PC-3 (cell line): ENCODE measurements at regions not wholly inside any gene's neighbourhood (a gene's known extent, or its start where the extent isn't known, plus 50 kb on each side); places are given as distances from the start of the nearest gene placed in this dataset.

Source experiments
- ATAC-seq: fragments of 200-7000 bp; cut with Tn5 transposase; 2 replicates; pipeline ENCODE4 v1.9.1; 2020; ENCODE audit warnings: mild to moderate bottlenecking, moderate library complexity
- BruUV-seq: library from RNA; stranded (reverse); fragments of 400-500 nt; replicated peaks from 2 replicates; lab custom pipeline; 2021; lab: Mats Ljungman, UMichigan
- CTCF ChIA-PET: fragments of 300-600 bp; sonication (Branson Sonifier 250); formaldehyde crosslinking; loops from one replicate; lab custom pipeline; 2022; ENCODE audit warnings: antibody characterized with exemption; lab: Charles Lee
- POLR2A ChIA-PET: fragments of 300-600 bp; sonication (Branson Sonifier 250); formaldehyde crosslinking; loops from one replicate; lab custom pipeline; 2022; ENCODE audit warnings: antibody characterized with exemption; ENCODE audit not compliant: unreplicated experiment; lab: Charles Lee
- DNase-seq: peaks from one replicate; pipeline ENCODE4 v3.0.0-alpha.2; 2015
- H2AFZ ChIP-seq: fragments of 300-600 bp; sonication (generic); 2 replicates; pipeline ENCODE4 v1.6.0; 2016; ENCODE audit warnings: antibody characterized with exemption, low read length
- H3F3A ChIP-seq: fragments of 300-600 bp; sonication (generic); one replicate; pipeline ENCODE4 v1.6.0; 2017; ENCODE audit warnings: antibody characterized with exemption, low read length, control low read depth, mild to moderate bottlenecking; ENCODE audit not compliant: unreplicated experiment
- H3K27ac ChIP-seq: fragments of 300-600 bp; sonication (generic); 2 replicates; pipeline ENCODE4 v1.5.1; 2016; ENCODE audit warnings: mild to moderate bottlenecking, low read length
- H3K27me3 ChIP-seq: fragments of 300-600 bp; sonication (generic); 2 replicates; pipeline ENCODE4 v1.6.1; 2016; ENCODE audit warnings: low read length, mixed read lengths
- H3K36me3 ChIP-seq: fragments of 300-600 bp; sonication (generic); 2 replicates; pipeline ENCODE4 v1.6.1; 2016; ENCODE audit warnings: low read depth, mixed run types, low read length, mixed read lengths
- H3K4me1 ChIP-seq: fragments of 300-600 bp; sonication (generic); 2 replicates; pipeline ENCODE4 v1.5.1; 2016; ENCODE audit warnings: low read length; ENCODE audit not compliant: insufficient read depth
- H3K4me2 ChIP-seq: fragments of 300-600 bp; sonication (generic); 2 replicates; pipeline ENCODE4 v1.6.0; 2016; ENCODE audit warnings: low read length
- H3K4me3 ChIP-seq: fragments of 300-600 bp; sonication (generic); 2 replicates; pipeline ENCODE4 v1.5.1; 2016; ENCODE audit warnings: mild to moderate bottlenecking, low read length, mixed read lengths
- H3K79me2 ChIP-seq: fragments of 300-600 bp; sonication (generic); 2 replicates; pipeline ENCODE4 v1.6.1; 2017; ENCODE audit warnings: low read length, mixed read lengths
- H3K9ac ChIP-seq: fragments of 300-600 bp; sonication (generic); 2 replicates; pipeline ENCODE4 v1.6.0; 2016; ENCODE audit warnings: mild to moderate bottlenecking, low read length
- H3K9me2 ChIP-seq: fragments of 300-600 bp; sonication (generic); replicated peaks from 2 replicates; pipeline ENCODE4 v1.6.1; 2016; ENCODE audit warnings: mixed run types, low read length, mixed read lengths
- H3K9me3 ChIP-seq: fragments of 300-600 bp; sonication (generic); 2 replicates; pipeline ENCODE4 v1.6.1; 2016; ENCODE audit warnings: low read length, mixed read lengths
- H4K20me1 ChIP-seq: fragments of 300-600 bp; sonication (generic); 2 replicates; pipeline ENCODE4 v1.6.1; 2016; ENCODE audit warnings: low read length, mixed read lengths
- CTCF ChIP-seq: fragments of 300-600 bp; sonication (generic); conservative IDR thresholded peaks from 2 replicates; pipeline ENCODE4 v1.5.1; 2017; ENCODE audit warnings: antibody characterized with exemption, low read depth, mild to moderate bottlenecking, low read length
- EZH2 ChIP-seq: fragments of 300-600 bp; sonication (generic); IDR thresholded peaks from one replicate; pipeline ENCODE4 v1.6.1; 2017; ENCODE audit warnings: antibody characterized with exemption, mild to moderate bottlenecking, low read length; ENCODE audit not compliant: unreplicated experiment
- EZH2phosphoT487 ChIP-seq: fragments of 300-600 bp; sonication (generic); IDR thresholded peaks from 2 replicates; pipeline ENCODE4 v1.6.1; 2018; ENCODE audit warnings: mild to moderate bottlenecking, antibody characterized with exemption, low read length, borderline replicate concordance
- intact Hi-C: fragments of 100-400 bp; cut with micrococcal nuclease; formaldehyde crosslinking; loops from 2 replicates; pipeline ENCODE4 v1.9.0; 2023

- H3F3A ChIP-seq = no peaks in the 10 kb centered on the region
- CTCF ChIA-PET = no interaction called here
- POLR2A ChIA-PET = no interaction called here
- no peak overlapping the region for H3K27ac ChIP-seq
- intact Hi-C loops = no loop called here
- no peaks in the 10 kb centered on the region for H3K4me1 ChIP-seq
- no peak overlapping the region for H3K9ac ChIP-seq
- peaks cover 48% of the 10 kb centered on the region for H3K27me3 ChIP-seq
- no peak overlapping the region for H2AFZ ChIP-seq
- no peak for ATAC-seq
- no peaks in the 10 kb centered on the region for H3K36me3 ChIP-seq
- H4K20me1 ChIP-seq = no peaks in the 10 kb centered on the region
- H3K4me3 ChIP-seq = no peak overlapping the region
- H3K9me2 ChIP-seq = no peaks in the 10 kb centered on the region
- no peaks in the 10 kb centered on the region for H3K79me2 ChIP-seq
- H3K4me2 ChIP-seq = no peak overlapping the region
- DNase-seq = no peak
- BruUV-seq = no TSS peak
- H3K9me3 ChIP-seq = no peaks in the 10 kb centered on the region
- TF ChIP-seq EZH2phosphoT487 = no peak
- TF ChIP-seq CTCF = no peak
- TF ChIP-seq EZH2 = no peak
Observed at GRCh38 chr9:135287627-135288026, 192.0 kb upstream of the PPP1R26 start.

- Histone ChIP-seq H3K4me2 (no peak overlapping the region), H2AFZ (no peak overlapping the region), H3K4me3 (no peak overlapping the region), H3K27me3 (peaks cover 45% of the 10 kb centered on the region), H3K9me2 (no peaks in the 10 kb centered on the region), H3K9me3 (no peaks in the 10 kb centered on the region), H3K79me2 (no peaks in the 10 kb centered on the region), H3K27ac (no peak overlapping the region), H4K20me1 (no peaks in the 10 kb centered on the region), H3F3A (no peaks in the 10 kb centered on the region), H3K9ac (no peak overlapping the region), H3K36me3 (no peaks in the 10 kb centered on the region), H3K4me1 (no peaks in the 10 kb centered on the region)
- DNase-seq (no peak), ATAC-seq (no peak)
- POLR2A ChIA-PET = no interaction called here
- TF ChIP-seq EZH2phosphoT487 = no peak
- no peak for TF ChIP-seq CTCF
- no peak for TF ChIP-seq EZH2
- CTCF ChIA-PET = no interaction called here
- intact Hi-C loops = no loop called here
- no TSS peak for BruUV-seq
Observed at GRCh38 chr9:135288054-135288453, 191.5 kb upstream of the PPP1R26 start.

GRCh38 chr9:135289081-135289491, 190.5 kb upstream of the PPP1R26 start:
- BruUV-seq = no TSS peak
- Histone ChIP-seq H3K27ac (no peak overlapping the region), H3K4me3 (no peak overlapping the region), H3K4me2 (no peak overlapping the region), H3K4me1 (no peaks in the 10 kb centered on the region), H2AFZ (no peak overlapping the region), H3K9me3 (no peaks in the 10 kb centered on the region), H3K79me2 (no peaks in the 10 kb centered on the region), H4K20me1 (no peaks in the 10 kb centered on the region), H3K27me3 (peaks cover 38% of the 10 kb centered on the region), H3F3A (no peaks in the 10 kb centered on the region), H3K36me3 (no peaks in the 10 kb centered on the region), H3K9ac (no peak overlapping the region), H3K9me2 (no peaks in the 10 kb centered on the region)
- POLR2A ChIA-PET = no interaction called here
- CTCF ChIA-PET = no interaction called here
- TF ChIP-seq EZH2 (no peak), CTCF (no peak), EZH2phosphoT487 (no peak)
- ATAC-seq (no peak), DNase-seq (no peak)
- intact Hi-C loops = no loop called here
